ENCODE measurements at regions not wholly inside any gene's neighbourhood (a gene's known extent, or its start where the extent isn't known, plus 50 kb on each side); places are given as distances from the start of the nearest gene placed in this dataset.

- H3K27ac ChIP-seq (ENCODE audit: control insufficient read depth, insufficient read depth, low read length): peak overlapping the region; percentile 72
Measured at GRCh38 chr7:81013083-81013817, 94.4 kb upstream of the SEMA3C start.

GRCh38 chr7:81008901-81009300, 90.0 kb upstream of the SEMA3C start:
- Histone ChIP-seq H3K9me1 (ENCODE audit: control insufficient read depth, extremely low read depth, insufficient read depth, low read length) (no peaks in the 10 kb centered on the region), H3K4me1 (ENCODE audit: control insufficient read depth, extremely low read depth, insufficient read depth, low read length) (peaks cover 14% of the 10 kb centered on the region), H3K4me2 (ENCODE audit: control insufficient read depth, extremely low read depth, insufficient read depth, low read depth, low read length) (no peak overlapping the region), H3K4me3 (ENCODE audit: control insufficient read depth in 2 of 3, extremely low read depth in 1 of 3, insufficient read depth in 2 of 3, low read depth in 1 of 3, low read length in 3 of 3) (no peak overlapping the region), H3K79me2 (ENCODE audit: control insufficient read depth, insufficient read depth, low read length) (no peaks in the 10 kb centered on the region), H3K27me3 (ENCODE audit: control insufficient read depth, extremely low read depth, insufficient read depth, low read length) (no peaks in the 10 kb centered on the region), H3K27ac (ENCODE audit: control insufficient read depth, insufficient read depth, low read length) (no peak overlapping the region), H3K9ac (ENCODE audit: control insufficient read depth, extremely low read depth, insufficient read depth, low read length) (no peak overlapping the region), H3K36me3 (ENCODE audit: control insufficient read depth in 2 of 2, extremely low read depth in 1 of 2, insufficient read depth in 2 of 2, low read length in 2 of 2) (no peaks in the 10 kb centered on the region), H3K9me3 (ENCODE audit: control insufficient read depth, low read depth, low read length) (no peaks in the 10 kb centered on the region), H4K20me1 (ENCODE audit: control insufficient read depth, extremely low read depth, insufficient read depth, low read length) (no peaks in the 10 kb centered on the region), H2AFZ (ENCODE audit: control insufficient read depth, low read length) (no peak overlapping the region)
- no peak for TF ChIP-seq EZH2 (IDR thresholded peaks at IDR 0.05; ENCODE audit: low read length)
- no peak for TF ChIP-seq CTCF (optimal IDR thresholded peaks at IDR 0.05 in 1 of 3, IDR thresholded peaks at IDR 0.05 in 1 of 3, conservative IDR thresholded peaks at IDR 0.05 in 1 of 3; ENCODE audit: extremely low read depth in 1 of 3, insufficient read depth in 2 of 3, low read length in 3 of 3)
- dilution Hi-C loops (cut with MboI; ENCODE audit: extremely low pct_ligation_motif_present, low sequenced_read_pairs): no loop called here
- DNase-seq (ENCODE audit: low read depth, low spot score): no peak
- FAIRE-seq: peak; percentile 34

More at GRCh38 chr7:81013083-81013817, 94.4 kb upstream of the SEMA3C start:
- Histone ChIP-seq H3K9ac (ENCODE audit: control insufficient read depth, extremely low read depth, insufficient read depth, low read length) (peak overlapping the region; percentile 36), H3K36me3 (ENCODE audit: control insufficient read depth in 2 of 2, extremely low read depth in 1 of 2, insufficient read depth in 2 of 2, low read length in 2 of 2) (no peaks in the 10 kb centered on the region), H3K27me3 (ENCODE audit: control insufficient read depth, extremely low read depth, insufficient read depth, low read length) (no peaks in the 10 kb centered on the region), H2AFZ (ENCODE audit: control insufficient read depth, low read length) (peak overlapping the region; percentile 38), H3K4me2 (ENCODE audit: control insufficient read depth, extremely low read depth, insufficient read depth, low read depth, low read length) (peak overlapping the region; percentile 19), H3K4me1 (ENCODE audit: control insufficient read depth, extremely low read depth, insufficient read depth, low read length) (peaks cover 11% of the 10 kb centered on the region), H3K9me3 (ENCODE audit: control insufficient read depth, low read depth, low read length) (no peaks in the 10 kb centered on the region), H3K9me1 (ENCODE audit: control insufficient read depth, extremely low read depth, insufficient read depth, low read length) (no peaks in the 10 kb centered on the region), H3K4me3 (ENCODE audit: control insufficient read depth in 2 of 3, extremely low read depth in 1 of 3, insufficient read depth in 2 of 3, low read depth in 1 of 3, low read length in 3 of 3) (no peak overlapping the region), H4K20me1 (ENCODE audit: control insufficient read depth, extremely low read depth, insufficient read depth, low read length) (no peaks in the 10 kb centered on the region), H3K79me2 (ENCODE audit: control insufficient read depth, insufficient read depth, low read length) (no peaks in the 10 kb centered on the region)
- peak; percentile 26 for DNase-seq (ENCODE audit: low read depth, low spot score)
- dilution Hi-C loops (cut with MboI; ENCODE audit: extremely low pct_ligation_motif_present, low sequenced_read_pairs): no loop called here
- no peak for TF ChIP-seq CTCF (optimal IDR thresholded peaks at IDR 0.05 in 1 of 3, IDR thresholded peaks at IDR 0.05 in 1 of 3, conservative IDR thresholded peaks at IDR 0.05 in 1 of 3; ENCODE audit: extremely low read depth in 1 of 3, insufficient read depth in 2 of 3, low read length in 3 of 3)
- no peak for TF ChIP-seq EZH2 (IDR thresholded peaks at IDR 0.05; ENCODE audit: low read length)
- peak; percentile 64 for FAIRE-seq
